Fibroblast of skin of back (primary cell): ENCODE measurements at regions not wholly inside any gene's neighbourhood (a gene's known extent, or its start where the extent isn't known, plus 50 kb on each side); places are given as distances from the start of the nearest gene placed in this dataset.
"Not testable (repeated sequence)": the region's sequence is repeated elsewhere in the genome, so short reads cannot be mapped to it uniquely, and the experiment has no call there.

Experiments used
- DNase-seq: peaks from one replicate; pipeline ENCODE4 v3.0.0-alpha.2; 2013

DNA sequence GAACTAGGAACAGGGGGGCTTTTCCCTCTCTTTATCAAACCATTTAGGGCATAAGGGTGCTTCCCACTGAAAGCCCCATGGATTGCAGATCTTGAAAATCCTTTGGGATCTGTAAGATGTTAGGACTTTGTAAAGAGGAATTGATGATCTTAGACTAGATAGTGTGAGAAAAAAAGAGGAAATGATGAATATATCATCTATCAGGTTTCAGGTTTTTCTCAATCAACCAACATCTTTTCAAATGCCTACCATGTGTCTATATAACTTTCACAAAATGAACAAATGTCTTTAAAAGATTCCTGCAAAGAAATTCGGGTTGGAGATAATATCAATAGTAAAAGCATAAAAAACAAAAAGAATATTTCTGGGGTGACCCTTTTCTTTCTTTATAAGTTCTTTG is 50.1 kb downstream of the KCNC4 start:
- DNase-seq, result no peak

DNA sequence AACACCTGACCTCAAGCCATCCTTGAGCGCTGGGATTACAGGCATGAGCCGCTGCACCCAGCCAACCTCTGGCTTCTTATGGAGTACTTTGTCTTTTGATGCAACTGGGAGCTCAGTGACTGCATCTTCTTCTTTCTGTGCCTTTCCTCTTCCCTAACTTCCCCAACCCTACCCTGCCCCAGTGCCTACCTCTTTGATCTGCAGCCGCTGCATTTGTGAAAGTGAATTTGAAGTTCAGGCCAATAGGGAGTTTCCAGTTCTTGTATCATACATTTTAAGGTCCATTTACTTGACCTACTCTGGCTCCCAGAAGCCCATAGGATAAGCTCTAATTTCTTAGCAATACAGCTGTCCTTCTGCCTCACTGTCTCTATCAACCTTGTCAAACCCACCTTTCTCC is 52.2 kb downstream of the KCNC4 start:
- DNase-seq, result no peak

DNA sequence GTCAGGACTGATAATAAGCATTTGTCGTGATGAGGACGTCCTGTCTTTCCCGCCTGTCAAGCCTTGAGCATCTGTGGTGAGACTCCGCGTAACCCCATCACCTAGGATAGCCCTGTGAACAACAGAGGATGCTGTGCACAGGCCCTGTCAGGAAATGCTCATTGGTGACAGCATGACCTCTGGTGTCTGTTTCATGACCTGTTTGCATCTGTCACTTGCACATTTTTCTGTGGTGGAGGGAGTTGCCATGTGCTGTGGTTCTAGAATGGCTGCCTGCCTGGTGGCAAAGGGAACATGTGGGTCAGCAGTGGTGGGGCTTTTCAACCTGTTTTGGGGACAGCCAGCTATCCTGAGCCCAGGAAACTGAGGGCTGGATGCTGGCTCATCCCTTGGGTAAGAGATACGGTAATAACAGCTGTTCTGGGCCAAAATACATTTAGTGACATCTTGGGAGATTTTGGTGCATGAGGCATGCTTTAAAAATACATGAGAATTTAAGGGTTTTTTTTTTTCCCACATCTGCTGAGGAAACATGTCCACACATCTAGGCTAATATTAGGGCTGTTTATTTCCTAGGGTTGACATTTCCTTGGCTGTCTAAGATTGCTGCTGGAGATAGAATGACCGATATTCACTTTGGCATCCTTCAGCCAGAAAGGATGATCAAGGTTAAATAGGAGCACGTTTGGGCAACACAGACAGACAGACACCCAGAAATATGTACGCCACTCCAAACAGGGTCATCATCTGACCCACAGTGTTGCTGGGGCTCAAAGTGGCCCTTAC is 52.9 kb downstream of the KCNC4 start:
- no peak for DNase-seq

DNA sequence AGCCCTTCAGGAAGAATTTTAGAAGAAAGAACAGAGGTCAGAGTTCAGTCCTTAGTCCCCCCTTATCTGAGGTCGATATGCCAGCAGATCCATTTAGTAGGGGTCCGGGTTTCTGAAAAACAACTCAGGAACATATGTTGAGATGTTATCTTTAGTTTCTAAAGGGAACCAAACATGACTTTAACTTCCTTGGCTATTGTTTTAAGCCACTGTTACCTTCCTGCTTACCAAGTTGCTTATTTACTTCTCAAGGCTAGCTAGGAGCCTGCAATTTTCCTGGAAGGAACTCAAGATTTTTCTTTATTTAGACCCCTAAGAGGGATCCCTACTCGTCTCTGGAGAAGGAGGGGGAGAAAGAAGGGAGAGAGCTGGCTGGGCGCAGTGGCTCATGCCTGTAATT is 54.3 kb downstream of the KCNC4 start:
- DNase-seq, result no peak

DNA sequence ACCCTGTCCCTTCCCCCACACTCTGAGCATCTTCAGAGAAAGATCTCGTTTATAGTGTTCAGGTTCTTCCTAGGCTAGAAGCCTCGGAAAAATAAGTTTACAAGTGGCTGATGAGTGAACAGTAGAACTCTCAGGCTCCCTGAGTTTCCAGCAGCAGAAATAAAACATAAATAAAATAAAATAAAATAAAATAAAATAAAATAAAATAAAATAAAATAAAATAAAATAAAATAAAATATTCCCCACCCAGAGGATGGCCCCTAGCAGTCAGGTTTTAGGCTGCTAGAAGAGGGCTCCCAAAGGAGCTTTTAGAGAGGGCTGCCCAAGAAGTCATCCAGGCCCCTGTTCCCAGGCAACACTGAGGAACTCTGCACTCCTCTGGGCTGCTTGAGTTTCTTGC is 55.1 kb downstream of the KCNC4 start:
- no peak for DNase-seq

DNA sequence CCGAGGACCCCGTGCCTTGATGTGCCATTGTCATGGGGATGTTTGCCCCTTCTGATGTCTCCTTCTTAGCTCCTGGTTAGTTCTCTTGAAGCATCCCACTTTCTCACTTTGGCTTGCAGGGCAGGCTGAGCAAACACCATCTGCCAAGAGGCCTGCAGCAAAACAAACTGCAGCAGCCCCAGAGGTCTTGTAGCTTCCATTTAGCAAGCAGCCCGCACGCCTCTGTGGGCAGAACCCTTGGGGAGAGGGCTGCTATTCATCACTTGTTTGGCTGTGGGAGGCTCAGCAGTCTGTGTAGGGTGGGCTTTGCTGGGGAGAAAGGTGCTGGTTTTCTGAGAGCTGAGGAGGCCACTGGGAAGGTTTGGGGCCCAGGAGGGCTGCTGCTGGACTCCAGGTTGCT is 56.7 kb downstream of the KCNC4 start:
- no peak for DNase-seq

DNA sequence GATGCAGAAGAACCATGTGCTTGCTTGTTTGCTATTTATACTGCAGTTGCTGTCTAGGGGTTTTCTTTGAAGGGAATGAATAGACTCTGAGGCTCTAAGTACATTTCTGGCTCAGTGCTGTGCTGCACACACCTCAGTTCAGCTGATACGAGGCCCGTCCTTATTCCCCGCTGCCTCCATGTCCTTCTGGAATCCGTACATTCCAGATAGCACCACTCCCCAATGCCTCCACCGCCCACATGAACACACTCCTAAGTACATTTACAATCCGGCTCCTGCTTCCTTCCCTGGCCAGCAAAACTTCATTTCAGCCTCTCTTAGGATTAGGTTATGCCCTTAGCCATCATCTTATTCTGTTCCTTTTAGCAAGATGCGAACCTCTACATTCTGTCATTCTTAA is 57.1 kb downstream of the KCNC4 start:
- no peak for DNase-seq

DNA sequence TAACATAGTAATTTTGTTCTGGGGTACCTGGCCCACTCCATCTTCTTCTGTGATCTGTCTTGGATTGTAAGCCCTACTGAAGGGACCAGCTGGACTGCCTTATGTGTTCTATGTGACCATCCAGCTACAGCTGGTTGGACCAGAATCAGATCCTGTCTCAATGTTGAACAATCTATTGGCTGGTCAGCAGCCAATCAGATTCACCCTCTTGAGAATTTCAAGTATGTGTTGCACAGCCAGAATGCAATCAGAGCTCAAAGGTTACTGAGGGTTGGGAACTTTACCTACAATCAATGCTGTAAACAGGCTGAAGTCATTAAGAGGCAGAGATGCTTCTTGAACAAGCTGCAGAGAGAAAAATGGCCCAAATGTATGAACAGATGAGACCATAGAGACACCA is 61.9 kb downstream of the KCNC4 start:
- no peak for DNase-seq

DNA sequence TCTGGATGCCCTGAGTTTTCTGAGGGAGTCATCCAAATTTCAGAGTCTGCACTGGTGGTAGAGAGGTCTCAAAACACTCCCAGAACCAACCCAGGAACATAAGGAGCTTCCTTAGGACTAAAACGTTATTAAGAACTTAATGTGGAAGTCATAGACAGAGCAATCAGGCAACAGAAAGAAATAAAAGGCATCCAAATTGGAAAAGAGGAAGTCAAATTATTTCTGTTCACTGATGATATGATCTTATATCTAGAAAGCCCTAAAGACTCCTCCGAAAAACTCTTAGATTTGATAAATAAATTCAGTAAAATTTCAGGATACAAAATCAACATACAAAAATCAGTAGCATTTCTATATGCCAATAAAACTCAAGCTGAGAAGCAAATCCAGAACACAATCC is 63.7 kb downstream of the KCNC4 start:
- DNase-seq, result not testable (repeated sequence)

DNA sequence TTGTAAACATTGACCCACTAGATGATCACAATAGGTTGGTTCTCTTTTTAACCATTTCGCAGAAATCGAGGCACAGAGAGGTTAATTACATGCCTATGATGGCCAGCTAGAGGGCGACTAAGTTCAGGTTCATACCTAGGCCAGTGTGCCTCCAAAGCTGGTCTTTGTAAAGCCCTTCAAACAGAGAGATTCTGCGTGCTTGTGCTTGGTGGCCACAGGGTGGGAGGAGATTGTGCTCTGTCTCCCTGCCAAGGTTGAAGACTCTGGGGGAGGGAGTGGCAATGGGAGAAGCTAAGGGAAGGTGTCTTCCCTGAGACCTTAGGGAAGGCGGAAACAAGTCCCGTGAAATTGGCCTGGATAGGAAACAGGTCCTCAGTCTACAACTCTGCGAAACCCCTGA is 59.1 kb upstream of the RBM15 start:
- DNase-seq, result no peak

DNA sequence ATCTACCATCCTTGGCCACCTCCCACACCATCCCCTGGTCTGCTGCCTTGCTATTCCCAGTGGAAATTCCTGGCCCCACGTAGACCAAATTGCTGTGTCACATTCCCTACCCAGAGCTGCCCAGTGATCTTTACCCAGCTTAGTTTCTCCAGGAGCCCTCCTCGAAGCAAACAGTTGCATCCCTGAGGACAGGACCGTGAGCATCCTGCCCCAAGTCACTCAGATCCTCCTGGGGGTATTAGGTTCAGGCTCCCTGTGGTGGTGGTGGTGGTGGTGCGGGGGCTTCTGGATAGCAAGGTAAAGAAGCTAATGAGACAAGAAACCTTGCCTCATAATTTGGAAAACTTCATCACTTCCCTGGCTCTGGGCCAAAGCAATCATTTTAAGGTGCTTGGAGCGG is 58.4 kb upstream of the RBM15 start:
- no peak for DNase-seq

DNA sequence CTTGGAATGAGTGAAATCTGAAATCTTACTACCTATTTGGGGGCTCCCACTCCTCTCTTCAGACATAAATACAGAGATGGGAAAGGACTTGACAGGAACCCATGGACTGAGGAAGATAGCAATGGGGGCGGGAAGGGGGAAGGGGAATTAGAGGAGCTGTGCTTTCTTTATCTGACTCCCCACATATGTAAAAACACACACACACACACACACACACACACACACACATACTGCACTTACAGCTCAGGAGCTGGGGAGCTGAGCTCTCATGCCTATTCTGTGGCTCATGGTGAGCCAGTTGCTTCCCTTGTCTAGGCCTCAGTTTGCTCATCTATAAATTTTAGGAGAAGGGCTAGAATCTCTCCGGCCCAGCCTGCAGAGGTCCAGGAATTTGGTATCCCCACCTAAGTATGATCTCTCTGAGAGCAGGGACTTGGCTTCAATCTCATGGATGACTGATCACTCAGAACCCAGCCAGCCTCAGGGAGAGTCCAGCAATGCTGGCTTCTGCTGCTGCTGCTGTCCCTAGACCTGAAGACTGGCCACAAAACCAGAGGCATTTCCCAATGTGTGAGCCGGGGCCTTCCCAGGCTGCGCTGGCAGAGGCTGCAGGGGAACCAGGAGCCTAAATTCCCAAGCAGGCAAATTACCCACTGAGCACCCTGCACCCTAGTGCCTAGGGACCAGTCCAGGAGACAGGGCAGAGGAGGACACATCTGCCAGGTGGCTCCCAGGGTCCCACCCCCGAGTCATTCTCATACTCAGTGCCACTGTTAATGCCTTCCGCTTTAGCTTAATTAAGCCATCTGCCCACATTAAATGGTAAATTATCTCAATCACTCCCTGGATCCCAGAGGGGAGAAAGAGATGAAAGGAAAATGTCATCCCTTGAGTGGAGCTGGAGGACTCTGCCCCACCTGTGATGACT is 57.5 kb upstream of the RBM15 start:
- no peak for DNase-seq

DNA sequence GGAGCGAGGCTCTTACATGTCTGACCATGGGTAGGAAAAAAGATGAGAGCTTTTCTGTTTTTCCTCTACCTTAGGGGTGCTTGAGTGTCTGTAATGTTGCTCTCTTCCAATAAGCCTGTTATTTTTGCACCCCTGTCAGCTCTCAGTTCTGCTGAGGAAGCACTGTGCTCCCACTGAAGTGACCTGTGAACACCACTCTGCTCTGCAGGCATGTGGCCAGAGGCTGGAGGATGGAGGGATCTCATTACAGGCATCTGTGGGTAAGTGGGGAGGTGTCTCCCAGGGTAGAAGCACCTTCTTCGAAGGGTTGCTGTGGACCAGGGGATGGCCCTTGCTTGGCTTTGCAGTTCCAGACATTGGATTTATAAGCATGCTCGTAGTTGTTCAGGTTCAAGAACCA is 56.8 kb upstream of the RBM15 start:
- no peak for DNase-seq

DNA sequence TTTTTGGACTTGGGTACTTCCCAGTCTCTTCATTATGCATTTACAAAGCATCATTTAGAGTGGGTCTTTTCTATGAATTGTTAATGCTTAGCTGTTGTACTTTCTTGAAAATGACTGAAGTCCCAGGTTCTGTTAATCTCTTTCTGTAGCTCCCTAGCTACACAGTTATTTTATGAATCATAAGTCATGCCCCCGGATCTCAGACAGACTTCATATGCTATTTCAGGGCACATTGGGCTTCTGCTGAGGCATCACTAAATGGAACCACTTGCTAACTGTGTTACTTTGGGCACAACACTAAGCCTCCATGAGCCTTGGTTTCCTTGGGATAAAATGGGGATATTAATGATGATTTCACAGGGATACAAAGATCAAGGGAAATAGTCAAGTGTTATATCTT is 55.5 kb upstream of the RBM15 start:
- DNase-seq, result no peak

DNA sequence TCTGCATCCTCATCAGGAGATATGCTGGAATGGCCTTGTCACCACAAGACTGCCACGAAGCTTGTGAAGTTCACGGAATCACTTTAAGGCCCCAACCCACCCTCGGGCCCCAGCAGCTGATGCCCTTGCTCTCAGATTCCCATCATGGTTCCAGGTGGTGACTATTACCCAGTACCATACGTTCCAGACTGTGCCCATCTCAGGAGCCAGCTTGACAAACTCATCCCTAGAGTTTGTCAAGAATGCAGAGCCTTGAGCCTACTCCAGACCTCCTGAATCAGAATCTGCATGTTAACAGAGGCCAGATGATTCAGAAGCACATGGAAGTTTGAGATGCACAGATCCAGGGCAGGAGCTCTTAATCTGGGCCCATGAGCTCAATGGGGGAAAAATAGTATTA is 53.9 kb upstream of the RBM15 start:
- no peak for DNase-seq

DNA sequence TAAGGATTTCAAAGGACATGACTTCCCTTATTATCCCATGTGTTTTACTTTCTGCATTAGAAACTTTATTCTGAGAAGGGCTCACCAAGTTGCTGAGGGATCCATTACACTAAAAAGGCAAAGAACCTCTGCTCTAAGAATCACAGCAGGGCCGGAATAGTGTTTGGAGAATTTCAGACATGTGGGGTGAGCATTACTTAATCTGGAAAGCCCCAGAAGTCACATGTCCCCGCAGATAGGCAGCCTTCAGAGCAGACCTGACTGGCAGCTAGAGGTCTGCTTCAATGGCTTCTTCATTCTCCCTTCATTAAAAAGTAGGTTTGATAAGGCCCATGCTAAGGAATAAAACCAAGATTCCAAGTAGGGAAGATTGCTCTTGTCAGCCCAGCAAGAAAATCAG is 52.6 kb upstream of the RBM15 start:
- DNase-seq, result no peak

DNA sequence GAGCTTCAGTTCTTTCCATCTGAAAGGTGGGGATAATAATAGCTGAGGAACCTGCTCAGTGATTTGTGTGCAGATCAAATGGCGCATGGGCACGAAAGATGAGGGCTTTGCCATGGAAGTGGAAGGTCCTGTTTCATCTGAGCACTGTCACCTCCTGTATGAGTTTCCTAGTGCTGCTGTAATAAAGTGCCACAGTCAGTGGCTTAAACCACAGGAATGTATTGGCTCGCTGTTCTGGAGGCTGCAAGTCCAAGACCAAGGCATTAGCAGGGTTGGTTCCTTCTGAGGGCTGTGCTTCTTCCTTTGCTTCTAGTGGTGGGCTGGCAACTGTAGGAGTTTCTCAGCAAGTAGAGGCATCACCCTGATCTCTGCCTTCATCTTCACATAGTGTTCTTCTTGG is 51.1 kb upstream of the RBM15 start:
- DNase-seq, result peak; percentile 11
